Stomach (tissue), 8 donors: ENCODE measurements at regions not wholly inside any gene's neighbourhood (a gene's known extent, or its start where the extent isn't known, plus 50 kb on each side); places are given as distances from the start of the nearest gene placed in this dataset.
A peak's percentile ranks its signal among the peaks of the same experiment; 100 is the strongest.

Experiments
- DNase-seq, 2 donors: peaks; one replicate each; pipeline versions ENCODE4 v3.0.0 to v3.0.0-alpha.2; 2013 to 2019
- H3K27ac ChIP-seq, 5 donors: fragments of 200-600 bp in 4 of 5; sonication (generic) in 4 of 5; one replicate each; pipeline ENCODE4 v1.5.1; 2013 to 2019; ENCODE audit warnings: mild to moderate bottlenecking in 1 of 5, moderate library complexity in 1 of 5
- H3K27me3 ChIP-seq, 3 donors: fragments of 200-600 bp; sonication (generic); one replicate each; pipeline ENCODE4 v1.5.1; 2017 to 2019; ENCODE audit warnings: mixed run types in 1 of 3
- H3K36me3 ChIP-seq, 4 donors: fragments of 200-600 bp; sonication (generic); 1 replicate in 3 of 4; 2 replicates in 1 of 4; pipeline ENCODE4 v1.5.1; 2016 to 2019
- H3K4me1 ChIP-seq, 4 donors: fragments of 200-600 bp; sonication (generic); one replicate each; pipeline ENCODE4 v1.5.1; 2016 to 2019
- H3K4me3 ChIP-seq, 4 donors: fragments of 200-600 bp; sonication (generic) in 3 of 4; one replicate each; pipeline ENCODE4 v1.5.1; 2016 to 2019; ENCODE audit warnings: mild to moderate bottlenecking in 1 of 4
- H3K9me3 ChIP-seq, 4 donors: fragments of 200-600 bp; sonication (generic); one replicate each; pipeline ENCODE4 v1.5.1; 2016 to 2019
- CTCF ChIP-seq, 7 experiments: fragments of 450-650 bp in 4 of 7; fragments of 200-600 bp in 3 of 7; sonication (generic) in 3 of 7; IDR thresholded peaks; one replicate each; pipeline ENCODE4 v1.5.1; 2016 to 2019; ENCODE audit warnings: antibody characterized with exemption in 7 of 7, control low read depth in 2 of 7, mild to moderate bottlenecking in 1 of 7
- EP300 ChIP-seq: sonication (generic); formaldehyde crosslinking; IDR thresholded peaks from one replicate; pipeline ENCODE4 v1.6.1; 2017; ENCODE audit warnings: antibody characterized with exemption
- POLR2A ChIP-seq, 4 donors: fragments of 450-650 bp; IDR thresholded peaks; one replicate each; pipeline ENCODE4 v1.6.1; 2016; ENCODE audit warnings: antibody characterized with exemption in 4 of 4, control low read depth in 2 of 4, mild to moderate bottlenecking in 1 of 4, moderate library complexity in 1 of 4
- POLR2AphosphoS5 ChIP-seq, 3 donors: sonication (generic); formaldehyde crosslinking; IDR thresholded peaks; one replicate each; pipeline ENCODE4 v1.6.1; 2016; ENCODE audit warnings: antibody characterized with exemption in 3 of 3
- WGBS, 5 donors: extraction: QIAGEN DNeasy Blood & Tissue Kit in 3 of 5; methylation state at CpG; one replicate each; pipeline versions ENCODE4 v1.1.5 to v1.1.7; 2013 to 2018; 5-methylcytosine and 5-hydroxymethylcytosine counted together
- intact Hi-C: fragments of 100-400 bp; cut with DNase I; formaldehyde crosslinking; loops from one replicate; pipeline ENCODE4 v1.15.1; 2023; ENCODE audit warnings: low total_unique reads
- donor health status: healthy with polysubstance abuse.
- donor health status: Bipolar disorder and iron deficiency.
- donor health status: healthy.

- DNase-seq: no peak
- Histone ChIP-seq H3K27ac (no peak overlapping the region), H3K27me3 (no peaks in the 10 kb centered on the region), H3K9me3 (no peaks in the 10 kb centered on the region), H3K36me3 (no peaks in the 10 kb centered on the region), H3K4me1 (no peaks in the 10 kb centered on the region), H3K4me3 (no peak overlapping the region)
- intact Hi-C loops: no loop called here
- WGBS, 5 donors: 79 to 90% (median 88%) methylated on average over 7 of the region's 7 CpGs
- no peak for TF ChIP-seq EP300
- no peak for TF ChIP-seq CTCF (IDR thresholded peaks at IDR 0.05)
- TF ChIP-seq POLR2AphosphoS5 (IDR thresholded peaks at IDR 0.05): no peak
- no peak for TF ChIP-seq POLR2A (IDR thresholded peaks at IDR 0.05)
Measured at GRCh38 chr18:10322004-10322403, 132.4 kb upstream of the APCDD1 start.

GRCh38 chr18:10322435-10322834 is 132.0 kb upstream of the APCDD1 start:
- H3K36me3 ChIP-seq: no peaks in the 10 kb centered on the region
- no peaks in the 10 kb centered on the region for H3K9me3 ChIP-seq
- intact Hi-C loops: no loop called here
- no peaks in the 10 kb centered on the region for H3K4me1 ChIP-seq
- H3K27ac ChIP-seq: no peak overlapping the region
- no peak overlapping the region for H3K4me3 ChIP-seq
- DNase-seq: no peak
- no peak for TF ChIP-seq EP300
- no peak for TF ChIP-seq CTCF (IDR thresholded peaks at IDR 0.05)
- TF ChIP-seq POLR2AphosphoS5 (IDR thresholded peaks at IDR 0.05): no peak
- TF ChIP-seq POLR2A (IDR thresholded peaks at IDR 0.05): no peak
- H3K27me3 ChIP-seq: no peaks in the 10 kb centered on the region
- 72 to 82% (median 80%) methylated on average over 2 of the region's 2 CpGs for WGBS, 5 donors

GRCh38 chr18:10329101-10329500 is 125.3 kb upstream of the APCDD1 start:
- 69 to 86% (median 79%) methylated on average over 3 of the region's 3 CpGs for WGBS, 5 donors
- intact Hi-C loops: no loop called here
- H3K27me3 ChIP-seq: no peaks in the 10 kb centered on the region
- H3K36me3 ChIP-seq: no peaks in the 10 kb centered on the region
- H3K4me3 ChIP-seq: no peak overlapping the region
- H3K9me3 ChIP-seq: no peaks in the 10 kb centered on the region
- TF ChIP-seq EP300 (no peak), POLR2A (IDR thresholded peaks at IDR 0.05) (no peak), POLR2AphosphoS5 (IDR thresholded peaks at IDR 0.05) (no peak), CTCF (IDR thresholded peaks at IDR 0.05) (no peak)
- DNase-seq: no peak
- no peaks in the 10 kb centered on the region for H3K4me1 ChIP-seq
- H3K27ac ChIP-seq: peak overlapping the region in 1 of 5 donors; percentile 25

GRCh38 chr18:10330428-10330827 is 124.0 kb upstream of the APCDD1 start:
- no peaks in the 10 kb centered on the region for H3K27me3 ChIP-seq
- intact Hi-C loops: no loop called here
- H3K27ac ChIP-seq: no peak overlapping the region
- no peaks in the 10 kb centered on the region for H3K4me1 ChIP-seq
- H3K4me3 ChIP-seq: no peak overlapping the region
- H3K9me3 ChIP-seq: no peaks in the 10 kb centered on the region
- no peak for DNase-seq
- TF ChIP-seq POLR2AphosphoS5 (IDR thresholded peaks at IDR 0.05) (no peak), CTCF (IDR thresholded peaks at IDR 0.05) (no peak), POLR2A (IDR thresholded peaks at IDR 0.05) (no peak), EP300 (no peak)
- H3K36me3 ChIP-seq: no peaks in the 10 kb centered on the region
- 77 to 84% (median 83%) methylated on average over 5 of the region's 5 CpGs for WGBS, 5 donors
